GM18526 (cell line): ENCODE measurements at regions not wholly inside any gene's neighbourhood (a gene's known extent, or its start where the extent isn't known, plus 50 kb on each side); places are given as distances from the start of the nearest gene placed in this dataset.

Experiments
- POLR2A ChIP-seq: IDR thresholded peaks from 3 replicates; pipeline ENCODE4 v1.6.1; 2011; ENCODE audit not compliant: insufficient read length; ENCODE audit errors: extremely low read depth

DNA sequence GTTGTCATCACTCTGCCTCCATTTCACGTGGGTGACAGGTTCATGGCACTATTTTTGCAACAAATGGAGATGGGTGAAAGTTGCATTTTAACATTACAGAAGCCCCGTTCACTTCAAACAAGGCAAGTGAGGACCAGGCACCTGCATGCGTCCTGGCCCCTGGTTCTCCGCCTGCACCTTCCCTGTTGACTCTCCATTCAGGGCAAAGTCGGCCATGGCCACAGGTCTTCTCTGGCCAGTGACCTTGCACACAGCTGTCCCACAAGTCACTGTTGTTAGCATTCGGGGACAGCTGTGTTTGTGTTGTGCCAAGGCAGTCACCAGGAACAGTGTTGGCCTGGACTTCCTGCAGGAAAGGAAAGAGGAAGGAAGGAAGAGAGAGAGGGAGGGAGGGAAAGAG lies 554.9 kb downstream of the TCERG1L start:
- TF ChIP-seq POLR2A: no peak

DNA sequence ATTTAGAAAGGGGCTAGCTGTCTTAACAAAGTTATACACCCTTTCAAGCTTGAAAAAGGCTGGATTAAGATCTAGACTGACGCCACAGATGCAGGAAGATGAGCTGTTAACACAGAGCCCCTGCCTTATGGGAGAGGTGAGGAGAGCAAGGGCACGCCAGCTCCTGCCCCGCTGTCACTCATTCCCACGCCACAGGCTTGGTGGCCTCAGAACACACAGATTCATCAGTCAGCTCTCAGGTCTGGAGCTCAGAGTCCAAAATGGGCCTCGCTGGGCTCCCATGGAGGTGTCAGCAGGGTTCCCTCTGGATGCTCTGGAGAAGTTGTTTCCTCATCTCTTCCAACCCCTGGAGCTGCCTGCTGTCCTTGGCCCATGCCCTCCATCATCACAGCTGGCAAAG lies 554.2 kb downstream of the TCERG1L start:
- TF ChIP-seq POLR2A: no peak

DNA sequence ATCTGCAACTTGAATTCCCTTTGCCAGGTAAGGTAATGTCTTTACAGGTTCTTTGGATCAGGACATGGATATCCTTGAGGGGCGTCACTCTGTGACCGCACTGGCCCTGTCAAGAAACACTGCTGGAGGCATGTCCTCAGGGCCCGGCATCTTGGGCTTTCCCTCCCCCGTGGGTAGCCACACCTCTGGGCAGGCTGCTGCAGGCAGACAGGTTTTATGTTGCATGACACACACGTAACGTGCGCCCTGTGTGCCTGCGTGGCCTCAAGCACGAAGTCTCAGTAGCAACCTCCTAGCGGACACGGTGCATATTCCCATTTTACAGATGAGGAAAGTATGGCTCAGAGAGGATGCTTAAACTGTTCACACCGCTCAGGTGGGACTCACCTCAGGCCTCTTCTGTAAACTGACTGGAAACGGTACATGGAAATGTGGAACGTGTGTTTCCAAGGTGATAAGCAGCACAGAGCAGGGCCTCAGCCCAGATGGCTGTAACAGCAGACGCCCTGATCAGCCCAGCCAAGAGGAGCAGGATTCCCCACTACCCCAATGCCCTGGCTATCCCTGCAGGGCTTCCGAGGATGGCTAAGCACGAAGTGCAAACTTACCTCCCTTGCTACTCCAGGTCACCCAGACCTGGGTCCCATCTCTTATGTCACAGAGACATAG lies 553.6 kb downstream of the TCERG1L start:
- no peak for TF ChIP-seq POLR2A

DNA sequence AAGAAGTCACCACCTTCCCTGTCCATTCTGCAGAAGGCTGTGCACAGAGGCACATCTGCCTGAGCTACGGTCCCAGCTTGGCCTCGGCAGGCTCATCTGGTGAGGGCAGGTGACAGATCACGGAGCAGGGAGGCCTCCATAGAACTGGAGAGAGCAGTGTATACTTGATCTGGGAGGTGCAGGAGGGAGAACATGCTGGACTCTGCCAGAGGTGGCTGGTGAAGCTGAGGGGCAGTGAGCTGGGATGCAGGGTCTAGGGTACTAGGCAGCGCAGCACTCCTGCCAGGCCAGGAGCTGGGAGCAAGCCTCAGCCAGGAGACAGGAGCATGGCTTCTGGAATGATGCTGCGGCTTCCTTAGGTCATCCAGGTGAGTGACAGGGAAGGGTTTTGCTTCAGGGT lies 553.0 kb downstream of the TCERG1L start:
- no peak for TF ChIP-seq POLR2A

DNA sequence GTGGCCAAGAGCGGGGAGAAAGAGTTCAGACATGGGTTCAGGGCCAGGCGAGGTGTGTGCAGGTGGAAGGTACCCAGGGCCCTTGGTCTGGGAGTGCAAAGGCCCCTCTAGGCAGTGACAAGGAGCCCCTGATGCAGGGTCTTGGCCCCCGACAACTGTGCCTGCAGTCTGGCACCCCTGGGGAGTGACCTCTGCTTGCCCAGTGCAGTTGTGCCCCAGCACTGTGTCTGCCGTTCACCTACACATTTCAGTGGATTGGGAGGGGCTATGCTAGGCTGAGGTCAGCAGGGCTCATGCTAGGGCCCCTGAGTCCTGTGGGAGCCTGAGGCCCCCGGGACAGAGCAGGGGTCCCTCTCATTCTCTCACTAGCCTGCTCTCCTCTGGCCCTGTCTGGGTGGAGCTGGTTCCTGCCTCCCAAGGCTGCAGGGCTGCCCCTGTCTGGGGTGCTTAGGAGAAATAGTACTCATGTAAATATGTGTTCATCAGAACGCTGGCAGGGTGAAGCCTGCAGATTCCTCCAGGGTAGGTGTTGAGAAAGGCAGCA lies 550.4 kb downstream of the TCERG1L start:
- TF ChIP-seq POLR2A: no peak

DNA sequence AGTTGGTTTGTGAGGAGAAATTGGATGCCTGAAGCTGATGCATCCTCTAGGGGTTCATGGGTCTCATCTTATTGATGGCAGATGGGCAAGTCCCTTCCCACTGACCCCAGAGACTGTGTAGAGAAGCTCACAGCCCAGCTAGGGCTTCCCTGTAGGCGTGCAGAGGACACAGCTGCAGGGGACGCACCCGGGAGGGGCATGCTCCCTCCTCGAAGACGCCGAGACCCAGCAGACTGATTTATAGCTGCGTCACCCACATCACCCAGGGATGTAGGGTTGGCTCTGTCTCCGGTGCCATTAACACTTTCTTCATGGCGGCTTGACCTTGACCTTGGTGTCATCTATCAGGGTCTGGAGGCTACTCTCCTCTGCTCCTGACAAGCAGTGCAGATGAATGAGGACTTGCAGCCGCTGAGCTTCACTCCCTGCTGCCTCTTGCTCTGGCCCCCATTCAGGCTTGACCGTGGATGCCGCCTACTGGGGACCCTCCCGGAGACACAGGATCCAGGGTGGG lies 549.7 kb downstream of the TCERG1L start:
- TF ChIP-seq POLR2A: no peak

DNA sequence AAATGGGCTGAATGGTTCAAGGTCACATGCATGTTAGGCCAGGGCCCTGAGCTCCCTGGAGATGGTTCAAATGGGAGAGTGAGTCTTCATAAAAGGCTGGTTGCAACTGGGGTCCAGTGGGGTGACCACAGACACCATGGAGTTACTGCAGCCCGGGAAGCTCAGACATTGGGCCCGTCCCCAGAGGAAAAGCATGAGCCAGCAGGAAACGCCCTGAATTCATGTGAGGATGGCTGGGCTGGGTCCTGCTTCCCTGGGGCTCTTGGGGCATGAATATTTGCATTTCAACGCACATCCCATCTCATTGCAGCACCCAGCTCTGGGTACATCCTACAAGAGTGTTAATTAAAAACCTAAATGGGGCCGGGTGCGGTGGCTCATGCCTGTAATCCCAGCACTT lies 549.0 kb downstream of the TCERG1L start:
- no peak for TF ChIP-seq POLR2A

DNA sequence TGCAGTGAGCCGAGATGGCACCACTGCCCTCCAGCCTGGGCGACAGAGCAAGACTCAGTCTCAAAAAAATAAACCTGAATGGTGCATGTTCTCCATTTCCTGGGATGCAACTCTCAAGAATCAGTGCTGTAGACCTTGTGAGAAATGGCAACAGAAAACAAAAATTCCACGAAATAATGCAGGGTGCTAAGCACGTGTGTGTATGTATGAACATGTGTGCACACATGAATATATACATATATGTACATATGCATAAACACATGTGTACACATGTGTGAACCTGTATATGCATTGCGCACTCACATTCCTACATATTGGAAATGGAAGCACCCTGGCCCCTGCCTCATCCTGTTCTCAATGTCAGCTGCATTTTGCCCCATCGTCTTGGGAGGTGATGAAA lies 548.5 kb downstream of the TCERG1L start:
- no peak for TF ChIP-seq POLR2A

DNA sequence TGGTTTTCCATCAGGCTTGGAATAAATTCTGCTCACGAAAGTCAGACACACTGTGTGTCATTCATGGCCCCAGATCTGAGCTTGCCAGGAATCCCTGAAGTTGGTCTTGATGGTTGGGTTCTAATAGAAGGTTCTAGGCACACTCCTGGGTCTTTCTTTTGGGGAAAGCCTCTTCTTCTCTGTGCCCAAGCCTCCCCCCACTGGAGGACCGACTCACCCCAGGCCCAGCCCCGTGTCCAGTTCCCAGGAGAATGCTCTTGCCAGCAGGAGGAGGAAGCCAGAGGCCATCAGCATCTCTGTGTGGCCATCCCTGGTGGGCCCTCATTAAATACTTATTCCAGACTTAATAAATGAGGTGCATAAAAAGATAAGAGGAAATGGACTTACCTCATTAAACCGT lies 548.0 kb downstream of the TCERG1L start:
- TF ChIP-seq POLR2A: no peak

DNA sequence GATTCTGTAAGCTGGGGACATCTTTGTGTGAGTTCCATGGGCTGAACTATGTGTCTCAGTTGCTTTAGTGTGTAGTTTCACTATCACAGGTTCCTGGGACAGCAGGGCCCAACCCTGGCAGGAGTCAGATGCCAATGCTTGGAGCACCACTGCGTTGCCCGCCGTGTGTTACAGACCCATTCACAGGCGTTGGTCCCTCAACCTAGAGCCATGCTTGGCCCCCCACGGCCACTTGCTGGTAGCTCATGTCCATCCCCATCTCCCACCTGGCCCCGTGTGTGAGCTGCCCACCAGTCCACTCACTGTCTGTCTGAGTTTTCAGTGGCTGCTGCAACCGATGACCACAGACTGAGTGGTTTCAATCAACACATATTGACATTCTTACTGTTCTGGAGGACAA lies 546.9 kb downstream of the TCERG1L start:
- no peak for TF ChIP-seq POLR2A

DNA sequence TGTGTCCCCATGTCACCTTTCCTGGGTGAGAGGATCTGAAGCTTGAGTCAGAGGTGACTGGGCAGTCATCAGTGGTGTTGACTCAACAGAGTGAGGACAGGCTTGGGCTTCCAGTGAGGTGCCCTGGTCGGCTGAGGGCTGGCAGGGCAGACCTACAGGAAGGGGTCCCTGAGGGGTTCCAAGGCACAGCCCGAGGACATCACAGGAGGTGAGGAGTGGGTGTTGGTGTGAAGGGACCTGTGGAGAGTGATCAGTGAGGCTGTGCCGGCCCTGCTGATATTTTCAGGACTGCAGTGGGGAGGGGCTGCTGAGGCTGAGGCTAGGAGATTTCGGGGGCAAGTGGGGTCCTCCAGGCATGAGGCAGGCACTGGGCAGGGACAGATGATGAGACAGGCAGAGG lies 545.5 kb downstream of the TCERG1L start:
- no peak for TF ChIP-seq POLR2A

DNA sequence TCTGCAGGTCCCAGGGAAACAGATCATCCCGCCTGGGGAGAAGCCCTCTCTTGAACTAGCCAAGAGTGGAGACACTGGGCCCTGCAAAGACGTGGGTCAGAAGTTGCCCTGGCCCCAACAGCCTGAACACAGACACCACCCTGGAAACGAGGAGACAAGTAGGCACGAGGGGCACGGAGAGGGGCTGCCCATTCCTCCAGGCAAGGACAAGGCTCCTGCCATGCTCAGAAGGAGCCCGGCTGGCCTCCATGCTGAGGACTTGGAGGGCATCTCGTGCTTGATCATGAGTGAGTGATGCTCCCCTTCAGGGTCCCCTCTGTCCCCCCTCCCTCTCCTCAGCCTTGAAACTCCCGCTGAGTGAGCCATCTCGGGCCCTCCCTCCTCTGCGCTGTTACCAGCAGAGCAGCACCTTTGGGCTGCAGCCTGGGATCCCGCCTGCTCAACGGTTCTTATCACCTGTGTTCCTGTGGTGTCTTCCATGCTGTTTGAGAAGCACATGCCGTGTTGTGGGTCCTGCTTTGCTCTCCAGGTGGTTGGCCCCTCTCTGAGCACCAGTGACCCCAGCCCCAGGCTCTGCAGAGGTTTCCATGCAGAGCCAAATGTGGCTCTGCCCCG lies 544.3 kb downstream of the TCERG1L start:
- no peak for TF ChIP-seq POLR2A

DNA sequence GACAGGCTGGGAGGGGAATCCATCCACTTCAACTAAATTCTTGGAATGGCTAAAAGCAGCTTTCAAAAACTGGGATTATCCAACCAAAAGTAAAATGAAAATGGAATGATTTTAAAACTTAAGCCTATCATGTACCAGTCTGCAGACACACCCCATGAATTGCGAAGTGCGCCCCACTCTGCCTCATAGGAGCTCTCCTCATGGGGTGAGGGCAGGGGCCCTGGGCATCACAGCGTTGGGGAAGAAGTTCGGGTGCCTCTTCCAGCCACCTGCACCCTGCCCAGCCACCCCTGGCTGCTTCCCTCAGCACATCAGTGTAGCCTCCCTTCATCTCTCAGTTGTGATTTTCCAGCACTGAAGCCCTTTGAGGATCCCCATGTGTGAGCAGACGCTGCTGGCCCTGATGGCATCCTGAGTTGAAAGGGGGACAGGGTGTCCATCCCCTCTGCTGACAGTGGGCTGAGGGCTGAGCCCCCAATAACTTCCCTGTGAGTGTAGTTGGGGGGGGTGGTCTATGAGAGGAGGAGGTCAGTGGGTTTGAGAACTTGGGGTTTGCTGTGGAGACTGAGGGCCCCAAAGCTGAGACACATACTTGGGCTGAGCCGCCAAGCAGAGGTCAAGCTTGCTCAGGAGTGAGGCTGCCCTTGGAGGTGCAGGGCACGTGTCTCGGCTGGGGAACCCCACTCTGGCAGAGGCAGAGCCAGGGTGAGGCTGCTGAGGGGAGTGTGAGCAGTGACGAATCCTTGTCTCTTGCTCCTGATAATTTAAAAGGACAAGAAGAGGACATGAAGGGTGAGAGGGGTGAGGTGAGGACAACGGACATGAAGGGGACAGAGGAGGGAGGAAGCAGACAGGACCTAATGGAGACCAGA lies 542.1 kb downstream of the TCERG1L start:
- TF ChIP-seq POLR2A: no peak

DNA sequence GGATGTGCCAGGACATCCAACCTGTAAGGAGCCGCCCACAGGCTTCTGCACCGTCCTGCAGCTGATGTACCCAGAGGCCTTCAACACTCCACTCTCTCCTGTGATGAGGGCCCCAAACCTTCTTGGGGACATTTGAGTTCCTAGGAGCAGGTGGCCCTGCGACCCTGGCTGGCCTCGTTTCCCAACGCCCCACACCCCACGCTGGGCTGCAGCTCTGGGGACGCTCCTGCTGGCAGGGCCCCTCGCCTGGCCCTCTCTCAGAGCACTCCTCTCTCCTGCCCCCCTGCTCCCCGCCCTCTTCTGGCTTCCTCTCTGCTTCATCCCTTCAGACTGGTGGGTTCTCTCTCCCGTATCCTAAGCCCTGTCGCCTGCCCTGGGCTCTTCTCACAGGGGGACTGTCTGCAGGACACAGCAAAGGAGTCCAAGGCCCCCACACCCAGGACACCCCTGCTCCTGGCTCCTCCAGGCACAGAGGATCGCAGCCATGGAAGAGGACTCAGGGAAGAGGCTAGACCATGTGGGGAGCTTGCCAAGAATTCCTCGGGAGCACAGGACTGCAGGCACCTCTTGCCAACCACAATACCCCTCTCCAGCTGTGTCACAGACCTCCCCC lies 541.4 kb downstream of the TCERG1L start:
- no peak for TF ChIP-seq POLR2A

DNA sequence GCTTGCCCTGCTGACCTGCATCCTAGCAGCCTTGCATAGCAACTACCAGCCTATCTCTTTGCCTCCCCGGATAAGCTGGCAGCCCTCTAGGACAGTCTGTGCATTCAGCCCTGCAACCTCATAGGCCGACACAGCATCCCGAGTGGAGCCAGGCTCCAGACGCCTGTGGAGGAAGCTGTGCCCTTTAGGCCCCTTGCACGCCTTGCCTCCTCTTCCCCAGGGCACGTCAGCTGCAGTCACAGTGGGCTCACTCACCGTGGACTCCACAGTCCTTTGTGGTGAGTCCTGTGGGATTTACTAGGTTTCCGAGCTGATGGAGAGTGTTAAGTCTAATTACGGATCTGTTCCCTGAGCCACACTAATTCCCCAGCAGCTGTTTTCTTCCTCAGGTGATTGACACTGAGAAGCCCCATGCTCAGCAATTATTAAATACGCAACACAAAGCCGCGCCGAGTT lies 540.0 kb downstream of the TCERG1L start:
- TF ChIP-seq POLR2A: no peak
